ENCODE measurements at regions not wholly inside any gene's neighbourhood (a gene's known extent, or its start where the extent isn't known, plus 50 kb on each side); places are given as distances from the start of the nearest gene placed in this dataset.
"Not testable (repeated sequence)": the region's sequence is repeated elsewhere in the genome, so short reads cannot be mapped to it uniquely, and the experiment has no call there.

- DNase-seq (ENCODE audit: low read depth): peak; percentile 76
- in situ Hi-C loops (cut with HindIII; ENCODE audit: low pct_unique_long_range_greater_than_20kb, low sequenced_read_pairs): no loop called here
Observed at GRCh38 chr5:57002959-57003485, 51.1 kb upstream of the MIER3 start.

- DNase-seq (ENCODE audit: low read depth); in situ Hi-C loops (cut with HindIII; ENCODE audit: low pct_unique_long_range_greater_than_20kb, low sequenced_read_pairs): not testable (repeated sequence)
Observed at GRCh38 chr5:57003566-57003965, 51.6 kb upstream of the MIER3 start.

- in situ Hi-C loops (cut with HindIII; ENCODE audit: low pct_unique_long_range_greater_than_20kb, low sequenced_read_pairs): no loop called here
- DNase-seq (ENCODE audit: low read depth): peak; percentile 67
Observed at GRCh38 chr5:57004800-57005199, 52.9 kb upstream of the MIER3 start.

GRCh38 chr5:57007344-57007743 is 55.4 kb upstream of the MIER3 start:
- in situ Hi-C loops (cut with HindIII; ENCODE audit: low pct_unique_long_range_greater_than_20kb, low sequenced_read_pairs): no loop called here
- DNase-seq (ENCODE audit: low read depth): no peak

- in situ Hi-C loops (cut with HindIII; ENCODE audit: low pct_unique_long_range_greater_than_20kb, low sequenced_read_pairs): no loop called here
- DNase-seq (ENCODE audit: low read depth): no peak
Observed at GRCh38 chr5:57009811-57010210, 57.9 kb upstream of the MIER3 start.

- no peak for DNase-seq (ENCODE audit: low read depth)
- in situ Hi-C loops (cut with HindIII; ENCODE audit: low pct_unique_long_range_greater_than_20kb, low sequenced_read_pairs): no loop called here
Observed at GRCh38 chr5:57010786-57011185, 58.9 kb upstream of the MIER3 start.

- DNase-seq (ENCODE audit: low read depth): no peak
- in situ Hi-C loops (cut with HindIII; ENCODE audit: low pct_unique_long_range_greater_than_20kb, low sequenced_read_pairs): no loop called here
Observed at GRCh38 chr5:57012511-57012910, 60.6 kb upstream of the MIER3 start.

- no peak for DNase-seq (ENCODE audit: low read depth)
- in situ Hi-C loops (cut with HindIII; ENCODE audit: low pct_unique_long_range_greater_than_20kb, low sequenced_read_pairs): no loop called here
Observed at GRCh38 chr5:57025961-57026360, 74.0 kb upstream of the MIER3 start.

GRCh38 chr5:57028161-57028560 is 76.2 kb upstream of the MIER3 start:
- DNase-seq (ENCODE audit: low read depth): no peak
- in situ Hi-C loops (cut with HindIII; ENCODE audit: low pct_unique_long_range_greater_than_20kb, low sequenced_read_pairs): no loop called here

GRCh38 chr5:57032151-57032551 is 80.2 kb upstream of the MIER3 start:
- in situ Hi-C loops (cut with HindIII; ENCODE audit: low pct_unique_long_range_greater_than_20kb, low sequenced_read_pairs): no loop called here
- DNase-seq (ENCODE audit: low read depth): peak; percentile 70

GRCh38 chr5:57033103-57033502 is 81.2 kb upstream of the MIER3 start:
- in situ Hi-C loops (cut with HindIII; ENCODE audit: low pct_unique_long_range_greater_than_20kb, low sequenced_read_pairs): no loop called here

GRCh38 chr5:57033503-57033902 is 81.6 kb upstream of the MIER3 start:
- no peak for DNase-seq (ENCODE audit: low read depth)
- in situ Hi-C loops (cut with HindIII; ENCODE audit: low pct_unique_long_range_greater_than_20kb, low sequenced_read_pairs): no loop called here

More at GRCh38 chr5:57033103-57033502, 81.2 kb upstream of the MIER3 start:
- peak; percentile 37 for DNase-seq (ENCODE audit: low read depth)

- in situ Hi-C loops (cut with HindIII; ENCODE audit: low pct_unique_long_range_greater_than_20kb, low sequenced_read_pairs): no loop called here
- no peak for DNase-seq (ENCODE audit: low read depth)
Observed at GRCh38 chr5:57034201-57034916, 82.4 kb upstream of the MIER3 start.

- in situ Hi-C loops (cut with HindIII; ENCODE audit: low pct_unique_long_range_greater_than_20kb, low sequenced_read_pairs): no loop called here
- DNase-seq (ENCODE audit: low read depth): no peak
Observed at GRCh38 chr5:57035955-57036354, 84.0 kb upstream of the MIER3 start.

GRCh38 chr5:57036761-57037160 is 84.8 kb upstream of the MIER3 start:
- peak; percentile 9 for DNase-seq (ENCODE audit: low read depth)
- in situ Hi-C loops (cut with HindIII; ENCODE audit: low pct_unique_long_range_greater_than_20kb, low sequenced_read_pairs): no loop called here

- peak; percentile 14 for DNase-seq (ENCODE audit: low read depth)
- in situ Hi-C loops (cut with HindIII; ENCODE audit: low pct_unique_long_range_greater_than_20kb, low sequenced_read_pairs): no loop called here
Observed at GRCh38 chr5:57037355-57037754, 85.4 kb upstream of the MIER3 start.

GRCh38 chr5:57041570-57041969 is 89.6 kb upstream of the MIER3 start:
- in situ Hi-C loops (cut with HindIII; ENCODE audit: low pct_unique_long_range_greater_than_20kb, low sequenced_read_pairs): no loop called here
- no peak for DNase-seq (ENCODE audit: low read depth)

GRCh38 chr5:57042524-57042931 is 90.6 kb upstream of the MIER3 start:
- in situ Hi-C loops (cut with HindIII; ENCODE audit: low pct_unique_long_range_greater_than_20kb, low sequenced_read_pairs): no loop called here
- no peak for DNase-seq (ENCODE audit: low read depth)

GRCh38 chr5:57054135-57054534 is 102.2 kb upstream of the MIER3 start:
- in situ Hi-C loops (cut with HindIII; ENCODE audit: low pct_unique_long_range_greater_than_20kb, low sequenced_read_pairs): no loop called here
- DNase-seq (ENCODE audit: low read depth): no peak

GRCh38 chr5:57054671-57055070 is 102.7 kb upstream of the MIER3 start:
- no peak for DNase-seq (ENCODE audit: low read depth)
- in situ Hi-C loops (cut with HindIII; ENCODE audit: low pct_unique_long_range_greater_than_20kb, low sequenced_read_pairs): no loop called here

Data from Caki2 (cell line).